Right lobe of liver (tissue), 6 donors: ENCODE measurements at regions not wholly inside any gene's neighbourhood (a gene's known extent, or its start where the extent isn't known, plus 50 kb on each side); places are given as distances from the start of the nearest gene placed in this dataset.

Experiments used
- ATAC-seq, 4 donors: fragments of 200-7000 bp; cut with Tn5 transposase; one replicate each; pipeline ENCODE4 v1.9.1; 2020; ENCODE audit warnings: mild to moderate bottlenecking in 4 of 4, moderate library complexity in 4 of 4
- DNase-seq, 3 donors: peaks; one replicate each; pipeline ENCODE4 v3.0.0-alpha.2; 2020
- H3K27ac ChIP-seq, 3 donors: fragments of 200-600 bp; one replicate each; pipeline ENCODE4 v1.8.0; 2022
- H3K27me3 ChIP-seq, 2 donors: fragments of 200-600 bp; one replicate each; pipeline ENCODE4 v1.8.0; 2022
- H3K36me3 ChIP-seq, 4 donors: fragments of 200-600 bp; sonication (generic) in 1 of 4; one replicate each; pipeline versions ENCODE4 v1.5.1 to v1.8.0; 2017 to 2022; ENCODE audit warnings: control low read depth in 1 of 4
- H3K4me1 ChIP-seq, 4 donors: fragments of 200-600 bp; sonication (generic) in 1 of 4; one replicate each; pipeline versions ENCODE4 v1.5.1 to v1.8.0; 2017 to 2022; ENCODE audit warnings: control low read depth in 1 of 4
- H3K4me3 ChIP-seq, 3 donors: fragments of 200-600 bp; one replicate each; pipeline ENCODE4 v1.8.0; 2022
- H3K9me3 ChIP-seq, 4 donors: fragments of 200-600 bp; sonication (generic) in 1 of 4; one replicate each; pipeline versions ENCODE4 v1.5.1 to v1.8.0; 2017 to 2022; ENCODE audit warnings: control low read depth in 1 of 4
- POLR2A ChIP-seq: fragments of 450-650 bp; IDR thresholded peaks from one replicate; pipeline ENCODE4 v1.6.1; 2017; ENCODE audit warnings: antibody characterized with exemption, mild to moderate bottlenecking
- WGBS: methylation state at CpG from one replicate; pipeline ENCODE4 v1.1.6; 2018; ENCODE audit warnings: low coverage, low lambda C conversion rate; ENCODE audit not compliant: insufficient coverage; ENCODE audit errors: missing lambda C conversion rate; 5-methylcytosine and 5-hydroxymethylcytosine counted together
- intact Hi-C, 2 donors: fragments of 100-400 bp; cut with DNase I; formaldehyde crosslinking; loops; one replicate each; pipeline versions ENCODE4 v1.11.2 to v1.14.1; 2022
- TF ChIP-seq, protein P1 (sequence below), 4 donors: fragments of 200-600 bp in 3 of 4; fragments of 450-650 bp in 1 of 4; IDR thresholded peaks; one replicate each; pipeline versions ENCODE4 v1.5.1 to v1.8.0; 2016 to 2022; ENCODE audit warnings: antibody characterized with exemption in 4 of 4, mild to moderate bottlenecking in 2 of 4
- donor health status: DM: no; HTN: yes; CAD: no.
- donor health status: DM: no; HTN: no; CAD: no.
- donor health status: DM: no; HTN: no; CAD: no.
- donor health status: DM: no; HTN: yes; CAD: no.
- donor health status: DM: no; HTN: yes; CAD: no.

- no peak for TF ChIP-seq POLR2A
- TF ChIP-seq, protein P1, sequence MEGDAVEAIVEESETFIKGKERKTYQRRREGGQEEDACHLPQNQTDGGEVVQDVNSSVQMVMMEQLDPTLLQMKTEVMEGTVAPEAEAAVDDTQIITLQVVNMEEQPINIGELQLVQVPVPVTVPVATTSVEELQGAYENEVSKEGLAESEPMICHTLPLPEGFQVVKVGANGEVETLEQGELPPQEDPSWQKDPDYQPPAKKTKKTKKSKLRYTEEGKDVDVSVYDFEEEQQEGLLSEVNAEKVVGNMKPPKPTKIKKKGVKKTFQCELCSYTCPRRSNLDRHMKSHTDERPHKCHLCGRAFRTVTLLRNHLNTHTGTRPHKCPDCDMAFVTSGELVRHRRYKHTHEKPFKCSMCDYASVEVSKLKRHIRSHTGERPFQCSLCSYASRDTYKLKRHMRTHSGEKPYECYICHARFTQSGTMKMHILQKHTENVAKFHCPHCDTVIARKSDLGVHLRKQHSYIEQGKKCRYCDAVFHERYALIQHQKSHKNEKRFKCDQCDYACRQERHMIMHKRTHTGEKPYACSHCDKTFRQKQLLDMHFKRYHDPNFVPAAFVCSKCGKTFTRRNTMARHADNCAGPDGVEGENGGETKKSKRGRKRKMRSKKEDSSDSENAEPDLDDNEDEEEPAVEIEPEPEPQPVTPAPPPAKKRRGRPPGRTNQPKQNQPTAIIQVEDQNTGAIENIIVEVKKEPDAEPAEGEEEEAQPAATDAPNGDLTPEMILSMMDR (IDR thresholded peaks at IDR 0.05) = no peak
- H3K27ac ChIP-seq = peak overlapping the region in 1 of 3 donors; percentile 20
- H3K36me3 ChIP-seq = no peaks in the 10 kb centered on the region
- intact Hi-C loops = no loop called here
- no peaks in the 10 kb centered on the region for H3K27me3 ChIP-seq
- peaks cover 0 to 20% (median 1%) of the 10 kb centered on the region in 4 donors for H3K4me1 ChIP-seq
- DNase-seq (no peak), ATAC-seq (peak in 1 of 4 donors; percentile 6)
- H3K9me3 ChIP-seq = no peaks in the 10 kb centered on the region
- no peak overlapping the region for H3K4me3 ChIP-seq
- 80% methylated on average over 4 of the region's 5 CpGs for WGBS
Measured at GRCh38 chr11:130635937-130636630, 187.6 kb downstream of the ADAMTS15 start.

DNA sequence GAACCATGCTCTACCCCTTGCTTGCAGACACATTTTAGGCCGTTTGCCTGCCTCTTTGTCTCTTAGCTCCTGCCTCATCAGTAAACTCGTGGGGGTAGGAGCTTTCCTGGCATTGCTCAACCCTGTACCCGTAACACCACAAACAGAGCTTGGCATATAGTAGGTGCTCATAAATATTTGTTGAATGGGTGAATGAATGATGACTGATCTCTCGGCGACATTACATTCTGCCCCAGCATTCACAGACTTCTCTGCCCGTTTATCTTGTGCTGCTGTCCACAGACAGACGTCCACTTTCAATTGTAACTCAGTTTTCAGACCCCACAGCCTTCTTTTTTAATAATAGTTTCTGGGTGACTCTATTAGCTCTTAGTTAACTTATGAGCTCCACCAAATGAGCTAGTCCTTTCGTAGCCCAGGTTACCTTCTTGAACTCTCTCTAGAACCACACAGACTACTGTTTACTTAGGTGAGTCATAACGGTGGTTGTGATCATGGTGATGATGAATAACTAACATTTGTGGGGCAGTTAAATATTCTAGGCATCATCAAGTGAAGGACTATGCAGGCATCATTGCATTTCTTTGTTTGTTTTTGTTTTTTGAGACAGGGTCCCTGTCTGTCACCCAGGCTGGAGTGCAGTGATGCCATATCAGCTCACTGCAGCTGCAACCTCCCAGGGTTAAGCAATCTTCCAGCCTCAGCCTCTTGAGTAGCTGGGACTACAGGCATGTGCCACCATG lies 188.4 kb downstream of the ADAMTS15 start:
- intact Hi-C loops = no loop called here
- H3K9me3 ChIP-seq = no peaks in the 10 kb centered on the region
- H3K36me3 ChIP-seq = no peaks in the 10 kb centered on the region
- no peaks in the 10 kb centered on the region for H3K27me3 ChIP-seq
- DNase-seq = no peak
- peak; percentile 45 to 89 (median 74) for ATAC-seq
- peak overlapping the region in 1 of 3 donors; percentile 20 for H3K27ac ChIP-seq
- peaks cover 0 to 20% (median 1%) of the 10 kb centered on the region in 4 donors for H3K4me1 ChIP-seq
- 50% methylated on average over 9 of the region's 9 CpGs for WGBS
- TF ChIP-seq POLR2A = no peak
- TF ChIP-seq, protein P1 (IDR thresholded peaks at IDR 0.05) = no peak
- no peak overlapping the region for H3K4me3 ChIP-seq

DNA sequence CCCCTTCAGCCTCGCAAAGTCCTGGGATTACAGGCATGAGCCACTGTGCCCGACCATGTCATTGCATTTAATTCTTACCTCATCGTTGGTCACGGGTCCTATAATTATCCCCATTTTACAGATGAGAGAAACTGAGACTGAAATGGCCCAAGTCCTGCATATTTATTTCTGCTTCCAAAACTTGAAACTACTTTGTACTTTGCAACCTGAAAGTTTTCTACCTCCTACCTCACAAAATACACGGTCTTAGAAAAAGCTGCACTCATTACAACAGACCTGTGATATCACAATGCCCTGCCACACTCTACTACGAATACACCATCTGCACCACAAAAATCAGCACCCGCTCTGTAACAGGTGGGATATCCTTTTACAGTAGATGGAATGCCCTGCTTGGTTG lies 189.1 kb downstream of the ADAMTS15 start:
- intact Hi-C loops = no loop called here
- Histone ChIP-seq H3K4me3 (no peak overlapping the region), H3K27ac (peak overlapping the region in 1 of 3 donors; percentile 20), H3K4me1 (peaks cover 0 to 20% (median 1%) of the 10 kb centered on the region in 4 donors), H3K27me3 (no peaks in the 10 kb centered on the region), H3K9me3 (no peaks in the 10 kb centered on the region), H3K36me3 (no peaks in the 10 kb centered on the region)
- no peak for DNase-seq
- ATAC-seq = no peak
- WGBS = 84% methylated on average over 7 of the region's 7 CpGs
- no peak for TF ChIP-seq POLR2A
- TF ChIP-seq, protein P1 (IDR thresholded peaks at IDR 0.05) = no peak

DNA sequence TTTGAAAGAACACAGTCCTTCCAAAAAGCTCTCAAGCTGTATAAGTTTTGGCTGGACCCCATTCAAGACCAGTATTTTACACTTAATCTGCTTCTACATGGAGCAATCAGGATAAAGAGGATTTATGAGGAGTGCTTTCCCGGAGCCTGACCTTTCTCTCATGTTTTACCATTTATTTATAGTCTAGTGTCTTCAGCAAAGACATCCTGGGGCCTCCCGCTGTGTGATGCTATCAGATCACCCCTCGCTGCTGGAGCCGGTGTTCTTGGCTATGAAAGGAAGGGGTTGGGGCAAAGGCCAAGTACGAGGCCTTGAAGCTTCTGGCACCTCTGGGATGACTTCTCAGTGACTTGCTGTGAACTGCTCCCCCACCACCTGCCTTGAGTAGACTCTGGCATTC lies 189.6 kb downstream of the ADAMTS15 start:
- ATAC-seq = no peak
- WGBS = 54% methylated on average over 3 of the region's 5 CpGs
- no peak for DNase-seq
- no peaks in the 10 kb centered on the region for H3K9me3 ChIP-seq
- no peaks in the 10 kb centered on the region for H3K27me3 ChIP-seq
- H3K4me3 ChIP-seq = no peak overlapping the region
- intact Hi-C loops = no loop called here
- H3K27ac ChIP-seq = no peak overlapping the region
- no peaks in the 10 kb centered on the region for H3K36me3 ChIP-seq
- TF ChIP-seq, protein P1 (IDR thresholded peaks at IDR 0.05) = no peak
- TF ChIP-seq POLR2A = no peak
- H3K4me1 ChIP-seq = peaks cover 0 to 20% (median 1%) of the 10 kb centered on the region in 4 donors
